ENCODE measurements at regions not wholly inside any gene's neighbourhood (a gene's known extent, or its start where the extent isn't known, plus 50 kb on each side); places are given as distances from the start of the nearest gene placed in this dataset.

DNA sequence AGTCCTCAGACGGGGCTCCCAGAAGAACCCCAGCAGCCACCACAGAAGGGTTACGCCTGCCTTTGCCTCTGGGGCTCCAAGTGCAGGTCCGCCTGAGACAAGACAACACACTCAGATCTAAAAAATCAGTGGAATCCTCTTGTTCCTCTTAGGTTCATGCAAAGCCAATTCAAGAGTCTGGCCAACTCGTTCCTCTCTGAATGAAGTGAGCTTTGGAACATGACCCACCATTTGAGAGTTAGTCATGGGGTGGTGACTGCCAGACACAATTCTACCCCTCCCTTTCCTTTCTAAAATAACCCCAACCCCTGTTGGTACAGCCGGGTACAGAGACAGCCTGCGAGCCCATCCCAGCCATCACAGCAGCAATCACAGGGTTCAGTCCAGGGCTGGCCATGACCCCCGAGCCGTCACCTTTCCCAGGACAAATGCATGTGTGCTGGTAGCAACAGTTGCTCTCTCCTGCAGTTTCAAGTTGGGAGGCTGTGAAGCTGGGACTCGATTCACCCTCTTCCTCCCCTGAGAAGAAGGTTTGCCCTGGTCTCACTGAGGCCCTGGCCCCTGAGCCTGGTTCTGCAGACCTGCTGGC, 183.1 kb upstream of the SH3BP4 start:
- H3K4me3 Mint-ChIP-seq (ENCODE audit: low read depth): no peak overlapping the region
- peaks cover 15% of the 10 kb centered on the region for H3K27me3 Mint-ChIP-seq
- H3K9me3 Mint-ChIP-seq (ENCODE audit: low read depth): peaks cover 4% of the 10 kb centered on the region
- H3K4me1 Mint-ChIP-seq (ENCODE audit: low read depth): peaks cover 19% of the 10 kb centered on the region
- DNase-seq (ENCODE audit: low spot score, unreplicated experiment): no peak
- no peaks in the 10 kb centered on the region for H3K36me3 Mint-ChIP-seq (ENCODE audit: insufficient read depth)
- TF ChIP-seq, protein P1, sequence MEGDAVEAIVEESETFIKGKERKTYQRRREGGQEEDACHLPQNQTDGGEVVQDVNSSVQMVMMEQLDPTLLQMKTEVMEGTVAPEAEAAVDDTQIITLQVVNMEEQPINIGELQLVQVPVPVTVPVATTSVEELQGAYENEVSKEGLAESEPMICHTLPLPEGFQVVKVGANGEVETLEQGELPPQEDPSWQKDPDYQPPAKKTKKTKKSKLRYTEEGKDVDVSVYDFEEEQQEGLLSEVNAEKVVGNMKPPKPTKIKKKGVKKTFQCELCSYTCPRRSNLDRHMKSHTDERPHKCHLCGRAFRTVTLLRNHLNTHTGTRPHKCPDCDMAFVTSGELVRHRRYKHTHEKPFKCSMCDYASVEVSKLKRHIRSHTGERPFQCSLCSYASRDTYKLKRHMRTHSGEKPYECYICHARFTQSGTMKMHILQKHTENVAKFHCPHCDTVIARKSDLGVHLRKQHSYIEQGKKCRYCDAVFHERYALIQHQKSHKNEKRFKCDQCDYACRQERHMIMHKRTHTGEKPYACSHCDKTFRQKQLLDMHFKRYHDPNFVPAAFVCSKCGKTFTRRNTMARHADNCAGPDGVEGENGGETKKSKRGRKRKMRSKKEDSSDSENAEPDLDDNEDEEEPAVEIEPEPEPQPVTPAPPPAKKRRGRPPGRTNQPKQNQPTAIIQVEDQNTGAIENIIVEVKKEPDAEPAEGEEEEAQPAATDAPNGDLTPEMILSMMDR (IDR thresholded peaks at IDR 0.05; ENCODE audit: unreplicated experiment): no peak
- H3K27ac Mint-ChIP-seq: no peak overlapping the region

DNA sequence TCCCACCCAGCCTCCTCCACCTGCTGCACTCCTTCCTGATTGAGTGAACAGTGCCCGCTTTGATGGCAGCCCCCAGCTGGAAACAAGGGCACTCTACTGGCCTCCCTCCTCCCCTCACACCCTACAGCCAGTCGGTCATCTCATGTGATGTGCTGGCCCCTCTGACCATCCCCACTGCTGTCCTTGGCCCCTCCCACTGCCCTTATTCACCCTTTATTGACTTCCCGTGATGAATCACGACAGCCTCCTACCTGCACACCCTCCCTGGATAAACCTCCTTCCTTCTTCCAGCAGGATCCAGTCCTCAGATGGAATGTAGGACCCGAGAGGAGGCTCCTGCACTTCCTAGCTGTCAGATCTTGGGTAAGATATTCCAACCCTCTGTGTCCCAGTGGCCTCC, 186.5 kb upstream of the SH3BP4 start:
- no peak for DNase-seq (ENCODE audit: low spot score, unreplicated experiment)
- H3K27me3 Mint-ChIP-seq: peaks cover 4% of the 10 kb centered on the region
- H3K4me1 Mint-ChIP-seq (ENCODE audit: low read depth): peaks cover 9% of the 10 kb centered on the region
- H3K4me3 Mint-ChIP-seq (ENCODE audit: low read depth): no peak overlapping the region
- TF ChIP-seq, protein P1 (IDR thresholded peaks at IDR 0.05; ENCODE audit: unreplicated experiment): no peak
- peaks cover 9% of the 10 kb centered on the region for H3K9me3 Mint-ChIP-seq (ENCODE audit: low read depth)
- H3K27ac Mint-ChIP-seq: peak overlapping the region; percentile 42
- no peaks in the 10 kb centered on the region for H3K36me3 Mint-ChIP-seq (ENCODE audit: insufficient read depth)

DNA sequence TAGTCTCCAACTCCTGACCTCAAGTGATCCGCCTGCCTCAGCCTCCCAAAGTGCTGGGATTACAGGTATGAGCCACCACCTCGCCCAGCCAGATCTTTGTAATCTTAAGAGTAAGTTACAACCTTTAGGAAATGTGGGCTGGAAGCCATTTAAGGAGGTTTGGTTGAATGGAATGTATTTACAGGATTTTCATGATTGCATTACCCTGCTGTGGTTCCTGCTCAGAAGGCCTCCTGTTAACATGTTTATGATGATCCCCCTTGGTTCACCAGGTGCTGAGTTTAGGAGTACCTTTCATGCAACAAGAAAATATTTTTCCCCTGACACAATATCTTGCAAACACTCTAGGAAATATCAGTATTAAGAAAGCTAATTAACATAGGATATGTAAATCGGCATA, 187.4 kb upstream of the SH3BP4 start:
- TF ChIP-seq, protein P1 (IDR thresholded peaks at IDR 0.05; ENCODE audit: unreplicated experiment): no peak
- no peaks in the 10 kb centered on the region for H3K27me3 Mint-ChIP-seq
- no peak for DNase-seq (ENCODE audit: low spot score, unreplicated experiment)
- no peak overlapping the region for H3K4me3 Mint-ChIP-seq (ENCODE audit: low read depth)
- H3K27ac Mint-ChIP-seq: no peak overlapping the region
- H3K9me3 Mint-ChIP-seq (ENCODE audit: low read depth): peaks cover 14% of the 10 kb centered on the region
- H3K4me1 Mint-ChIP-seq (ENCODE audit: low read depth): peaks cover 5% of the 10 kb centered on the region
- H3K36me3 Mint-ChIP-seq (ENCODE audit: insufficient read depth): no peaks in the 10 kb centered on the region

DNA sequence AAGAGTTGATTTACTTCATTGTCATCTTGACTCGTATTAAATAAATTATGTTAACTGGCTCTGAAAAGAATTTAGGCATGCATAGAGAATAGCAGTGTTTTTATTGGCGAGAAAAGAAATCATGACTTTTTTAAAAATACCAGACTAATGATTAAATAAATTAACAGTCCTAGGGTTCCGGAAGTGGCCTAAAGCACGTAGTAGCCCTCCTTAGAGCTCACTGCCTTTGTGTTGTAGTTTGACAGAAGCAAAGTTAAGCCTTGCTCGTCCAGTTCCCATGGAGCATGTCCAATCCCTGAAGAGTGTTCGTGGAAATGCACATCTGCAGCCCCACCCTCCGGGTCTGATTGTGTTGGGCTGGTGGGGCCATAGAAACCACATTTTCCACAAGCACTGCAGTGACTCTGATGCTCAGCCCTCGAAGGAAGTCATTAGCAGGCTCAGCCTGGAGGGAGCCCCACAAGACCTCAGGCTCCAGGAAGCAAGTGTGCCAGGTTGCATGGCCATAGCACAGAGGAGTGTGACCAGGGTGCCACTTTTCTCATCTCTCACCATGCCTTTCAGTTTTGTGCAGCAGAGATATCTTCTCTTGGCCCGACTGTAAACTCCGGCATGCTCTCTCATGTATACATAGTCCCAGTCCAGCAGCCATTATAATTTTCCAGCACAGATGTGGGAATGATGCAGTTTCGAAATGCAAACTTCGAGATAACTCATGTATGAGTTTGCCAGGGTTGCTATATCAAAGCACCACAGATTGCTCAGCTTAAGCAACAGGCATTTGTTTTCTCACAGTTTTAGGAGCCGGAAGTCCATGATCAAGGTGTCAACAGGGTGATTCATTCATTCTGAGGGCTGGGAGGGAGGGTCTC, 188.6 kb upstream of the SH3BP4 start:
- no peak overlapping the region for H3K27ac Mint-ChIP-seq
- no peak overlapping the region for H3K4me3 Mint-ChIP-seq (ENCODE audit: low read depth)
- no peaks in the 10 kb centered on the region for H3K27me3 Mint-ChIP-seq
- peaks cover 16% of the 10 kb centered on the region for H3K9me3 Mint-ChIP-seq (ENCODE audit: low read depth)
- no peak for DNase-seq (ENCODE audit: low spot score, unreplicated experiment)
- TF ChIP-seq, protein P1 (IDR thresholded peaks at IDR 0.05; ENCODE audit: unreplicated experiment): no peak
- no peaks in the 10 kb centered on the region for H3K36me3 Mint-ChIP-seq (ENCODE audit: insufficient read depth)
- H3K4me1 Mint-ChIP-seq (ENCODE audit: low read depth): peaks cover 5% of the 10 kb centered on the region

DNA sequence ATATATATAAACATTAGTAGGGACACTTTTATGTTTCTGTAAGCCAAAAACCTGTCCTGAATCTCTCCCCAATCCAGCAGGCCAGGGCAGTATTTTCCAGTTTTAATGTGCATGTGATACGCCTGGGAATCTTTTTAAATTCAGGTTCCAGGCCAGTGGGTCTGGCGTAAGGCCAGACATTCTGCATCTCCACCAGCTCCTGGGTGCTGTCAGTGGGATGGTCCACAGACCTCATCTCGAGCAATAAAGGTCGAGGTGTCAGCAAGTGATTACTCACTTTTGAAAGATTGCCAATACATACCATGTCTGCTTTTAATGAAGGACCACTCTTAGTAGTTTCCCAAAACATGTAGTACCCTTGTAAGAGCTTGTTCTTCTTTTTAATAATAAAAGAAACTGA, 189.9 kb upstream of the SH3BP4 start:
- H3K36me3 Mint-ChIP-seq (ENCODE audit: insufficient read depth): no peaks in the 10 kb centered on the region
- no peak overlapping the region for H3K4me3 Mint-ChIP-seq (ENCODE audit: low read depth)
- H3K27me3 Mint-ChIP-seq: no peaks in the 10 kb centered on the region
- H3K9me3 Mint-ChIP-seq (ENCODE audit: low read depth): peaks cover 17% of the 10 kb centered on the region
- H3K27ac Mint-ChIP-seq: no peak overlapping the region
- TF ChIP-seq, protein P1 (IDR thresholded peaks at IDR 0.05; ENCODE audit: unreplicated experiment): no peak
- no peak for DNase-seq (ENCODE audit: low spot score, unreplicated experiment)
- H3K4me1 Mint-ChIP-seq (ENCODE audit: low read depth): peaks cover 5% of the 10 kb centered on the region

Measured in progenitor cell of endocrine pancreas (in vitro differentiated cells).